GM21529 (cell line): ENCODE measurements at regions not wholly inside any gene's neighbourhood (a gene's known extent, or its start where the extent isn't known, plus 50 kb on each side); places are given as distances from the start of the nearest gene placed in this dataset.
A peak's percentile ranks its signal among the peaks of the same experiment; 100 is the strongest.
"Not testable (repeated sequence)": the region's sequence is repeated elsewhere in the genome, so short reads cannot be mapped to it uniquely, and the experiment has no call there.

Experiments used
- ATAC-seq: cut with Tn5 transposase; IDR thresholded peaks from one replicate; pipeline ENCODE4 v1.9.1; 2021; ENCODE audit not compliant: unreplicated experiment

DNA sequence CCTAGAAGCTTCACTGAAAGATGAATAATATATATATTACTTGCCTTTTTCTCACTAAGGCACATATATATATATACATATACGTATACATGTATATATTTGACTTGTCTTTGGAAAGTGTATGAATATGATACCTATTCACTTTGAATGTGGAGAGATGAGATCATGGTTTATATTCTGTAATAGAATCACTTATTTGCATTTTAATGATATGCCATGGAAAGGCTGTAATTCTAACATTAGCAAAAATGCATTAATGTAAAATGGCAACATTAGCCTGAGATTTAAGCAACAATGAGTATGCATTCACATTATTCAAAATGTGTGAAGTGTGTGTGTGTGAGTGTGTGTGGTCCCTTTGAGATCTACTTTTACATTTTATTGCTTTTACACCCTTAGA, 54.5 kb upstream of the PRKD1 start:
- ATAC-seq: no peak

DNA sequence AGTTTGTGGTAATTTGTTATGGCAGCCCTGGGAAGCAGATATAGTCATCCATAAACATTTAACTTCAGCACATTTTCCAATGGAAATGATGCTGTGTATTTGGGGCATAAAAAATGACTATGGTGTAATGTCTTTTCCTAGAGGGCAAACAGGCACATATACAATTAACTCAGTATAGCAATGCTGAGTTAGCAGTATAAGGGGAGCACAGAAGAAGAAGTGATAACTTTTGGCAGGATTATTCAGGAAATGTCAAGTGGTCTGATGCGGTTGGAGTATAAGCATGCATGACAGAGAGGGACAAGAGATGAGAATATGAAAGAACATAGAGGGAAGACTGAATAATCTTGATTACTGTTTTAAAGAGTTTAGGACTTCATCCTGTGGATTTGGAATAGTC, 55.3 kb upstream of the PRKD1 start:
- ATAC-seq: no peak

DNA sequence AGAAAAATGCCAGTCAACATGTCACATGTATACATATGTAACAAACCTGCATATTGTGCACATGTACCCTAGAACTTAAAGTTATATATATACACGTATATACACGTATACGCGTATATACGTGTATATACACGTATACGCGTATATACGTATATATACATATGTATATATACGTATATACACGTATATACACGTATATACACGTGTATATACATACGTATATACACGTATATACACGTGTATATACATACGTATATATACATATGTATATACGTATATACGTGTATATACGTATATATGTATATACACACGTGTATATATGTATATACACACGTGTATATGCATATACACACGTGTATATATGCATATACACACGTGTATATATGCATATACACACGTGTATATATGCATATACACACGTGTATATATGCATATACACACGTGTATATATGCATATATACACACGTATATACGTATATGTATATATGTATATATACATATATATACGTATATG, 62.8 kb upstream of the PRKD1 start:
- ATAC-seq: not testable (repeated sequence)

DNA sequence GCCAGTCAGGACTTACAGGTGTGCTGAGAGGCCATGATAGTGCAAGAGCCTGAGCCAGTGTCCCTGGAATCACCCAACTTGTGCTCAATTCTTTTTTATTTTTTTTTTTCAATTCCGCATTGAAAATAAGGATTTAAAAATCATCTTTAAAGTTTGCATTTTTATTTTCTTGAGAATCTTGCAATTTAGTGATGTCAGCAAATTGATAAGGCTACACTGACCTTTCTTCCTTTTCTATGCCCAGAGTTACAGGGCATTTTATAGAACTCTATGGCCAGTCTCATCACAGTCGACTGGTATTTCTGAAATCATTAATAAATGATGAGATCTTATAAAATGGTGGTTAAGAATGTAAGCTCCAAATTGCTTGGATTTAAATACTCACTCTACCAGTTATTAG, 63.3 kb upstream of the PRKD1 start:
- no peak for ATAC-seq

DNA sequence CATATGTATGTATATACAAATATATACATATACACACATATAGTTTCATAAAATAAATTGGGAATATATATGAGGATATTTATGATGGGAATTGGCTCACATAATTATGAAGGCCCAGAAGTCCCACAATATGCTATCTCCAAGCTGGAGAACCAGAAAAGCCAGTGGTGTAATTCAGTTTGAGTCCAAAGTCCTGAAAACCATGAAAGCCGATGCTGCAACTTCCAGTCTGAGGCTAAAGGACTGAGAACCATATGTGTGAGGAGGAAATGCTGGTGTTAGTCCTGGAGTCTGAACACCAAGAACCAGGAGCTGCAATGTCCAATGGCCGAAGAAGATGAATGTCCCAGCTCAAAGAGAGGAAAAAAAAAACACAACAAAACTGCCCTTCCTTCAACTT, 65.5 kb upstream of the PRKD1 start:
- ATAC-seq: no peak

DNA sequence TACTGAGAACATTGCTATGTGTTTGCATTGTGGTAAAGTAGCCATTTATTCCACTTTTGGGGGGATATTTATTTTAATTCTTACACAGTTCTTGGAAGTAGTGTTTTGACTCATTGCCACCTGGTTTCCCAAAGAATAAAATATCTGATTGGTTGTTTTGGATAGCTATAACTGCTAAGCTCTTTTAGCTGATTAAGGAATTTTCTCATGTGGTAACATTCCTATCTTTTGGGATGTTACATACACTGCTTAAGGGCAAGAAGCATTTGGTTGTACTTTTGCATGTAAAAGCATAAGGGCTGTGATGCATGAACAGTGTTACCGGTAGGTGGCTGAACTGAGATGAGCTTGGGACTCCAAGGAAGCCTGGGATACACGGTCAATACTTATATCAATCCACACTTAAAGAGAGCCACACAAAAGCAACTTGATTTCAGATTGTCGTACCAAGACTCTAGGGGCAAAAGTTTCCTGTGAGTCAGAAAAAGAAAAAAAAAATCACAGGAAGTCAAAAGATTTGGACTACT, 71.4 kb upstream of the PRKD1 start:
- ATAC-seq: no peak

DNA sequence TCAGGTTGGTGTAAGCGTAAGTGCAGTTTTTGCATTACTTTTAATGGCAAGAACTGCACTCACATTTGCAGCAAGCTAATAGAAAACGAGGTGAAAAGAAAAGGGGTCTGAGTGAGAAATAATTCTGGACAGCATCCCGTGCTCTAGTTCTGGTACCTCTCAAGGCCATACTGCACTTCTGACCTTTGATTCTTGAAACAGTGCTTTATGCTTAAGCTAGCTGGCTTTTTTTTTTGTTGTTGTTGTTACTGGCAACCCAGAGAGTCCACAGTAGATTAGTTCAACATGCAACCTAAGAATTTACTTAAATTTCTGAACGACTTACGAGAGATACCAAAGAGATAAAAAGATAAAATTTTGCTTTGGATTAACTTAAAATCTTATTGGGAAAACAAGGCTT, 75.2 kb upstream of the PRKD1 start:
- no peak for ATAC-seq

DNA sequence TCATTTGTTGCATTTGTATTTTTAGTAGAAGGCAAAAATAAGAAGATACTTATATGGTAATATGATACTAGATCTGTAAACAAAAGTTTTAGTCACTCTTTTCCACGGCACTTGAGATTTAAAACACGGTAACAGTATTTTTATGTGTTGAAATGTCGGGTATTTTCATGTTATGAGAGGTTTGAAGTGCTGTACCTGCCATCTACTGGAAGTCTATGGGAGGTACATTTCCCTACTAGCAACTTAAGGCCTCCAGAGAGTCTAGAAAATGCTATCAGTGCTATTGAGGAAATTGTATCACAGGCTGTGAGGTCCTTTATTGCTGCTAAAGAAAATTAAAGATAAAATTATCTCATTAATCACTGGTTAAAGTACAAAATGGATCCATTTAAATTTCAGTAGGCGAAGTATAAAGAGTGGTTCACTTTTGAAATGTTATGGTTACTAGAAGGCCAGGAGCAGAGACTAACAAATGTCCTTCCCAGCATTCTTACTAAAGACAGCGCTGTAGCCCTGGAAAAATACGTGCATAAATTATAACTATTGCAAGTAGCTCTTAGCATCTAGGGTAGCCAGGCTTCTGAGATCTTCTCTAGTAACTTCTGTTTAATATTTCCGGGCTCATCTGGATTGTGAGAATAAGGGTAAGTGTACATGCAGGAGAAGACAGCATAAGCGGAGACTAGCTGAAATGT, 77.6 kb upstream of the PRKD1 start:
- peak; percentile 74 for ATAC-seq

DNA sequence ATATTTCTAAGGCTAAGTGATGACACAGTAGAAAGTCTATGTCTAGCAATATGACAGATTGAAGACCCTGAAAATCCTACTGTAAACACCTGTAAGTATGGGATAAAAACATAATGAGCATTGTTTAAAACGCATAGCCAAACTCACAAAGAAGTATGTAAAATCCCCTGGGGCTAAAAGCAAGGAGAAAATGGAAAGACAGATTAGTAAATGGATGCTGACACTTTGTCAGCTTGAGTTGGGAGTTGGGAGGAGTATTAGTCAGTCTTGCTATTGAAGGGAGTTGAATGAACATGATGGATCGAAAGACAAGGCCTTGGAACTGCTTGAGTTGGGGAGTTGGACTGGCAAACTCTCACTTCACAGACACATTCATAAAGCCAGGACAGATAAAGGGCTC, 79.0 kb upstream of the PRKD1 start:
- no peak for ATAC-seq

DNA sequence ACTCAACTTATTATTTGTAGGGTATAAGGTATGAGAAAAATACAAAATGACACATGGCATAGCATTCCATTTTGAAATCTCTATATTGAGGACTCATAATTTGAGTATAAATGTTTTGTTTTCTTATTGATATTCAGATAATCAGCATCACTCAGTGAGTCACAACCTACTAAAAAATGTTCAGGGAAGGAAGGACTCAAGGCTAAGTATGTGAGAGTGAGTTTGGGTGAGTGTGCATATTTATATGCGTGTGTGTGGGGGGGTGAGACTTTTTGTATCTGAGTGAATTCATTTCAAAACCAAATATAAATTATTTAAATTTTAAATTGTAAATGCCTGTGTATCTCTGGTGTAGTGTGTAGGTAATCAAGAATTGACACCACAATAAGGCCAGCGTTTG, 87.8 kb upstream of the PRKD1 start:
- no peak for ATAC-seq

DNA sequence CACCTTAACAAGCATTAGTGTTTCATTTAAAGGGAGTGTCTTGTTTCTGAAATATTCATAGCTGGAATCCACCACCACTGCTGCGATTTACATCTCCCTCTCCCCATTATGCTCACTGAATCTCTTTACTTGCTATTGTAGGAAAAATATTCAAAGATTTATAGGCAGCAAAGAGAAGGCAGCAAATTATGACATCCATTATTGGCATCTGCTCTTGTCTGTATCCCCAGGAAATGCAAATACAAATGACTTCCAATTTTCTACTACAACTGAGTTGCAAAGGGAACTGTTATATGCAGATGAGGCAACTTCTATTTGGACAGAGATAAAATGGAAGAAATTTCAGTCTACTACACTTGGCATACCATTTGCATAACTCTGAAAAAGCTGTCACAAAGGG, 88.4 kb upstream of the PRKD1 start:
- no peak for ATAC-seq

DNA sequence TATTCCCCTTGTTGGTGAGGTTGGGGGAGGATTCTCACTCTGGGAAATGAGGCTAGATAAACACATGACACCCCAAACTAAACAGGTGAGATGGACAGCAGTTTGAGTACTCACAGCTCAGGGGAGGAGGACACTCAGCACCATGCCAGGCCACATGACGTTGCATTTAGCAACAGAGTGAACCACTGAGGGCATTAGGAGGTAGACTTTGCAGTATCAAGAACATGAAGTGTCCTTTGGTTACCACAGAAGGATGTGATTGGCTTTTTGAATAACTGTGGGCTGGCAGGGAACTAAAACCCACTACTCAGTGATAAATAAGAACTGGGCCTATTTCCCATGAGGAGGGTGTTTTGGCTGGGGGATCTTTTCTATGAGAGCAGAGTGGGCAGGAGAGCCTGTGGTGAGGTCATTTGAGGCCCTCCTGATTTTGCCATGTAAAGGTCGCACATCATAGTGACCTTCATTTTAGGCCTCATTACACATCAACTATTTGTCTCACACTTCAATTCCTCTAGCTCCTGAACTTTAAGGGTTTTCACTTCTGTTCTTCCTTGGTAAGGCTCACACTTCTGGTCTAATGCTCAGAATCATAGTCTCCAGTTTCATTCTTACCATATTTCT, 89.8 kb upstream of the PRKD1 start:
- no peak for ATAC-seq

DNA sequence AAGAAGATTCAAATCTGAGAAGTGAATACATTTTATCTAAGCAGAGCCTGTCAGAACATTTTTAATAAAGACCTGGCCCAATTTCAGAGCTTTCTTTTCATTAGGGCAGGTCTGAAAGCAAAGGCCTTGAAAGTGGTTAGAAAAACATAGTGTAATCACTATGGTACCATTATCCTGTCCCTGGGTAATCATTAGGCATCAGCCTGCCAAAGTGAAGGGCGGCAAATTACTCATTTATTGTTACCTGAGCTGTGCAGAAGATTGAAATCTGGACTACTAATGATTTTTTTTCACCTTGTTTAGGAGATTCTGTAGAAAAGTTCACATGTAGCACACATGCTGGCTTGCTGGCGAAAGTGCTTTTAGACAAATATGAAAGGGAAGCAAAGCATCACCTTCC, 92.6 kb upstream of the PRKD1 start:
- no peak for ATAC-seq

DNA sequence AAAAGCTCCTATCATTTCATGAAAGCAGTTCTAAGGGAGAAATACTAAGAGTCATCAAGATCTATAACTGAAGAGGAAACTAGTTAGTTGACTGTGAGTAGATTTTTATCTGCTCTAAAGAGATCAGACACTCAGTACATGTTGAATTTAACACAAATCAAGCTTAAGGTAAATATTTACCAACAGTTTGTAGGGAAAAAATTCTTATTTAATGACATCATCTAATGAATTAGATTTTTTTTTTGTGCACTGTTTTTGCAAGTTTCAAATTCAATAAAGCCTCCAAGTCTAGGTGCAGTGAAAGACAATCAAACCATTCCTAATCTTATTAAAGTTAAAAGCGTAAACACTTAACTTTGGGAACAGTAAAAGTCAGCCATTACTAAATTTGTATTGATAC, 93.0 kb upstream of the PRKD1 start:
- no peak for ATAC-seq

DNA sequence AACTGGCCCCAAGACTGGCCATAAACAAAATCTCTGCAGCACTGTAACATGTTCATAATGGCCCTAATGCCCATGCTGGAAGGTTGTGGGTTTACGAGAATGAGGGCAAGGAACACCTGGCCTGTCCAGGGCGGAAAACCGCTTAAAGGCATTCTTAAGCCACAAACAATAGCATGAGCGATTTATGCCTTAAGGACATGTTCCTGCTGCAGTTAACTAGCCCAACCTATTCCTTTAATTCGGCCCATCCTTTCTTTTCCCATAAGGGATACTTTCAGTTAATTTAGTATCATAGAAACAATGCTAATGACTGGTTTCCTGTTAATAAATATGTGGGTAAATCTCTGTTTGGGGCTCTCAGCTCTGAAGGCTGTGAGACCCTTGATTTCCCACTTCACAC, 95.7 kb upstream of the PRKD1 start:
- ATAC-seq: not testable (repeated sequence)

DNA sequence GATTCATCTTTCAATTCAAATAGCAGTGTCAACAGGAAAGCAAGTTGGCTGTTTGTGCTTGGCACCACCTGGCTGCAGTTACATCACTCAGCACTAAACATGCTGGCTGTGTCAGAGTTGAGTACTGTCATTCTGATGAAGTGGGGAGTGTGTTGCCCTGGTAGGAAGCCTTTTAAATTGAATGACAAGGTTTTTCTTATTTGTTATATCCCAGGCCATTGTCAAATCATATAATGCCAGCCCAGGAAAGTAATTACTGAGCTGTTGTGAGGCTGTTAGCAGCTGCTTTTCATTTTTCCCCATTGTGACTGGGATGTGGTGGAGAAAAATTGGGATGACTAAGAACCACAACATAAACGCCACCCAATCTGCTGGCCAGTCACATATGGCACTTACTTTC, 106.5 kb upstream of the PRKD1 start:
- ATAC-seq: no peak

DNA sequence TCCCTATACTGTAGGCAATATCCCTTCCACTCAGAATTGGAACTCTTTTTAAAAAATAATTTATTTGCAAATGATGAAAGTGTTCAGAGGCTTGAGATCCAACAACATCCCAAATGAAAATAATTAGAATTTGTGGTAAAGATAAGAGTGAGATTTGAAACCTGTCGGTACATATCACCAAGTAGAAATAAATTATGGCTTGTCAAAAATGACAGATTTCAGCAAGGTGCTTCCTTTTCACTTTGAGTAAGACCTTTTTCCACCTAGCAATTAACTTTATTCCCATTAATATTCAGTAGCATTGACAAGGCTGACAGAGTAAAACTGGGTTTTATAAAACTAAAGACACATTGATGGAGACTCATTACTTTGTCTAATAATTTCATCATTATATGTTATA, 107.7 kb upstream of the PRKD1 start:
- no peak for ATAC-seq

DNA sequence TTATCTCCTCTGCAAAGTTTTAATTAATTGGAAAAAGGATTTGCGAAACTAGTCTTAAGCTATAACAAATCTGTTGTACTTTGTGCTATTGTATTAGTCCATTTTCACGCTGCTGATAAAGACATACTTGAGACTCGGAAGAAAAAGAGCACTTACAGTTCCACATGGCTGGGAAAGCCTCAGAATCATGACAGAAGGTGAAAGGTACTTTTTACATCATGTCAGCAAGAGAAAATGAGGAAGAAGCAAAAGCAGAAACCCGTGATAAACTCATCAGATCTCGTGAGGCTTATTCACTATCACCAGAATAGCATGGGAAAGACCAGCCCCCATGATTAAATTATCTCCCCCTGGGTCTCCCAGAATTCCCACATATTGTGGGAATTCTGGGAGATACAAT, 118.1 kb upstream of the PRKD1 start:
- ATAC-seq: no peak

DNA sequence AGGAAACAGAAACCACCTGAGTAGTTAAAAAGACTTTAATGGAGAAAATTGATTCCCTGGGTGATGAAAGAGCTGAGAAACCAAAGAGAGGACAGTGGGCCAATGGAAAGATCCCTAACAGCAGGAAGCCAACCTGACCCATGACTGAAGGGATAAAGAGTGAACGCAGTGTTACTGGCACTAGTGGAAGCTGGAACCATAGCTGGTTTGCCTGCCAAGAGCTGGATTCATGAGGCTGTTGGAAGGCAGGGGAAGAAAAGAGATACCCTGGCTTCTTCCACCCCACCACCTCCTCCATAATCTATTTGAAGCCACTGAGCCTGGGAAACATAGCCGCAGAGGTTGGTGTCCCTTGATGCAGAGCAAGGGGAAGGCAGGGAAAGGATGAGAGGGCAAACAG, 125.5 kb upstream of the PRKD1 start:
- ATAC-seq: no peak

DNA sequence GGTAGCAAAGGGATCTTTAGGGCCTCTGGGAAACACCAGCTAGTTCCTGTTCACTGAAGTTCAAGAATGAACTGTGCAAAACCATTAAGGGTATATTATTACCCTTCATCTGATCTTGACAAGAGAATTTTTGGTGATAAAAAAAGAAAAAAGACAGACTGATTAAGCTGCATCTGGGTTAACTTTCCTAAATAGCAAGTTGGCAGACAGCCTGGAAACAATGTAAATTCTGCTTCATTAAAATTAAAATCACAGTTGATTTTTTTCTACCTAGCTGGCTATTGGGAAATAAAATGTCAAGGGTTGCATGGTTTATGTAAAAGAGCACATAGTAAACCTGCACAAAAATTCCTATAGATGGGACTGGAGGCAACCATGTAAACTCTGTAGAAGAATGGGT, 126.6 kb upstream of the PRKD1 start:
- no peak for ATAC-seq

DNA sequence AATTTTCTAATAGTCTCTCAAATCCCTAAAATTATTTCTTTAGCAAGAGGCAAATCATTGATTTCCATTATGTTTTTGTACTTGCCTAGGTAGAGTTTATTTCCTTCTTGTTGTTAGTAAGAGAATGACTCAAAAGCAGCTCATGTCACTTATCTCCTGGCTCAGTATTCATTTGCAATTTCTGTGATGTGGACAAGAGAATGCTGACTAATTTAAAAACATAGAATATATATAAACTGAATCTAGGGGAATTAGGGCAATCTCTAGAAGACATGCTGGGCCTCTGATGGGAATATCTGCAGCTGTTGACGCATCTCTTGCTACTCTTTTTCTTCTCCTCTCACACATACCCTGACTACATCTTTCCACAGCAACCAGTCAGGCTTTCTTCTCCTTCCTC, 130.8 kb upstream of the PRKD1 start:
- no peak for ATAC-seq

DNA sequence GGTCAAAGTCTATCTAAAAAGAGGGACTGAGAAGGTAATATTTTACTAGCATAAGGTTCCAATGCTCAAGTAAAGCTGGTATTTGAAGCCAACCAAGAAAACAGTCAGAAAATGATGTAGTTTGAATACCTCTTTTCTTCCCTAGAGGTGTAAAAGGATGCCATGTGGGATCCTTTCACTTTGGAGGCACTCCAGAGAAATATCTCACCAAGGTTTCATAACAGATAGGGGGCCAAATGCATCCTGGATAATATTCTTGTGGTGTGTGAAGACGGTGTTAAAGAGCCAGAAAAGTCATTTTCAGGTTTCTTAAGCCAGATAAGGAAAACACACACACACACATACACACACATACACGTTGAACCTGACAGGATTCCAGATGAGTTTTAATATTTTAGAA, 136.1 kb upstream of the PRKD1 start:
- ATAC-seq: no peak

DNA sequence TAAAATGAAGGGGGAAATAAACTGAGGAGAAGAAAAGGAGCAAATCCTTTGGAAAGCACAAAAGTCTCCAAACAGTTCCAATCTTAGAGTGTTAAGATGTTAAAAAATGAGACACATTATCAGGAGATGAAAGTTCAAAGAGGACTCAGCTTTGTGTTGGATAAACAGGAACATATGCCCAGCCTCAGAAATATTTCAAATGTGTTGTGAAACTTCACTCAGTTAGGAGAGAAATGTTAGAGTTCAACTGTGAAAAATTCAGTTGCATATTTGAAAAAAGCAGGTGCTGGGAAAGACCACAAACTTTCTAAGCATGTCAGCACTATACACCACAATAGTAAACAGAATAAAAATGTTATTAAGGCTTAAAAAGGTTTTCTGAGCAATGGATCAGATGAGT, 136.8 kb upstream of the PRKD1 start:
- ATAC-seq: no peak
